ENCODE measurements at regions not wholly inside any gene's neighbourhood (a gene's known extent, or its start where the extent isn't known, plus 50 kb on each side); places are given as distances from the start of the nearest gene placed in this dataset.

DNA sequence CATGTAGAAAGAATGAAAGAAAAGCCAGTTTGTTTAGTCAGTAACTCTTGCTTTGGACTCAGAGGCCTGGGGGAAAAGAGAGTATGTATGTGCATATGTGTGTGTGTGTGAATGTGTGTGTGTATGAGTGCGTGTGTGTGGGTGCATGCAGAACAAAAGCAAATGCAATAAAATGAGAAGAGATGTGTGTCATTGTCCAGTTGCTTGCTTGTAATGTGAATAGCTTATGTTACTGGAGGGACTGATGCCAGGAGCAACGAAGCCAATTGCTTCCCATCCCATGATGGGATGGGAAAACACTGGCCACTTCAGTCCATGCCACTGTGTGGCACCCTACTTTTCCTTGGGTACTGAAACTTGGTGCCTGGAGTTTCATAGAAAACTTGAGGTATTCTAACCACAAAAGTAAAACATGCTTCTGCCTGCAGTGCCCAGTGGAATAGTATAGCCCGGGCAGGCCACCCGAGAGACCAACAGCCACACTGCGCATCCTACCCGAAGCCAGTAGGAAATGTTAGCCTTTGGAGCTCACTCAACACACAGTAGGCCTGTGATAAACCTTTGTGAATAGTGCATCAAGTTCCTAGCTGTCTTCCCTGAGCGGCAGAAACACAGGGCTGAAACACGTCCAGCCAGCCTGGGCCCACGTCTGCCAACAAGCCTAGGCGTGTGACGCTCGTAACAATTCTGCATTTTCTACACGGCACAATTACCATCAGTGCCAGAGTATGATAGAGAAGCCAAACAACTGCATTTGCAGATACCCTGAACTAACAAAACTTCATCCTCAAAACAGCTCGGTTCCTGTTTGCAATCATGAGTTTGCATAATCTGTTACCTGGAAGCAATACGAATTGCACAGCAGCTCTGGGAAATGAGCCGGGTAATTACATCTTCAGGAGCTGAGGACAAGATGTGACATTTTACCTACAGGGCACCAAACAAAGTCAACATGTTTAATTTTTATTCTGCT is 198.1 kb downstream of the SYK start:
- no peak for DNase-seq (ENCODE audit: insufficient read length, low spot score, missing footprints)
- Histone ChIP-seq H3K79me2 (ENCODE audit: insufficient read depth, low read length) (no peaks in the 10 kb centered on the region), H3K27ac (ENCODE audit: low read depth, low read length) (no peak overlapping the region)

DNA sequence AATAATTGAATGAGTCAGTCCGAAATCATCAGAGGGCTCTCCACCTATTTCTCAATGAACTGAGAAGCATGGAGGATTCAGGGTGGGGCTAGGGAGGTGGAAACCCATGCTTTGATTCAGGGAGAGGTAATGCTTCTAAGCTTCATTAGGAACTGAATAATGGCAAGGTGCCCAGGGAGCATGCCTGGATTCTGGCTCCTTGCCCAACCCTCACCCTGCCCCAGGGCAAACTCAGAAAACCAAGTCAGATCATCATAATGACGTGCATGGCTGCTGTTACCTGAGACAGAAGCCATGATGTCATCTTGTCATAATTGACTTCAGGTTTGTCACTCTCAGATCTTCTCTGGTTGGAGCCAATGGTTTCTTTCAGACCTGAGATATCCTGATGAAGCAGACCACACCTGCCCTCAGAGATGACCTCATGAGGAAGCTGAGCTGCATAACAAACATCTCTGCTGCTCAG is 199.6 kb downstream of the SYK start:
- TF ChIP-seq, protein P1, sequence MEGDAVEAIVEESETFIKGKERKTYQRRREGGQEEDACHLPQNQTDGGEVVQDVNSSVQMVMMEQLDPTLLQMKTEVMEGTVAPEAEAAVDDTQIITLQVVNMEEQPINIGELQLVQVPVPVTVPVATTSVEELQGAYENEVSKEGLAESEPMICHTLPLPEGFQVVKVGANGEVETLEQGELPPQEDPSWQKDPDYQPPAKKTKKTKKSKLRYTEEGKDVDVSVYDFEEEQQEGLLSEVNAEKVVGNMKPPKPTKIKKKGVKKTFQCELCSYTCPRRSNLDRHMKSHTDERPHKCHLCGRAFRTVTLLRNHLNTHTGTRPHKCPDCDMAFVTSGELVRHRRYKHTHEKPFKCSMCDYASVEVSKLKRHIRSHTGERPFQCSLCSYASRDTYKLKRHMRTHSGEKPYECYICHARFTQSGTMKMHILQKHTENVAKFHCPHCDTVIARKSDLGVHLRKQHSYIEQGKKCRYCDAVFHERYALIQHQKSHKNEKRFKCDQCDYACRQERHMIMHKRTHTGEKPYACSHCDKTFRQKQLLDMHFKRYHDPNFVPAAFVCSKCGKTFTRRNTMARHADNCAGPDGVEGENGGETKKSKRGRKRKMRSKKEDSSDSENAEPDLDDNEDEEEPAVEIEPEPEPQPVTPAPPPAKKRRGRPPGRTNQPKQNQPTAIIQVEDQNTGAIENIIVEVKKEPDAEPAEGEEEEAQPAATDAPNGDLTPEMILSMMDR (IDR thresholded peaks at IDR 0.05; ENCODE audit: extremely low read depth, low read depth, low read length): no peak
- H2AFZ ChIP-seq (ENCODE audit: low read length): no peak overlapping the region
- no peak for DNase-seq (ENCODE audit: insufficient read length, low spot score, missing footprints)
- no peaks in the 10 kb centered on the region for H3K79me2 ChIP-seq (ENCODE audit: insufficient read depth, low read length)
- peaks cover 16% of the 10 kb centered on the region for H3K4me1 ChIP-seq (ENCODE audit: insufficient read depth, low read length)
- H4K20me1 ChIP-seq (ENCODE audit: insufficient read depth, low read length): no peaks in the 10 kb centered on the region
- H3K4me2 ChIP-seq (ENCODE audit: insufficient read depth, low read length): no peak overlapping the region
- no peak overlapping the region for H3K4me3 ChIP-seq (ENCODE audit: insufficient read depth, low read length)
- no peaks in the 10 kb centered on the region for H3K9me3 ChIP-seq (ENCODE audit: low read depth, low read length)
- no peaks in the 10 kb centered on the region for H3K27me3 ChIP-seq (ENCODE audit: insufficient read depth, low read length)
- no peak overlapping the region for H3K27ac ChIP-seq (ENCODE audit: low read depth, low read length)
- no peaks in the 10 kb centered on the region for H3K36me3 ChIP-seq (ENCODE audit: insufficient read depth, low read length)

More for the DNA sequence above, 198.1 kb downstream of the SYK start:
- no peaks in the 10 kb centered on the region for H3K27me3 ChIP-seq (ENCODE audit: insufficient read depth, low read length)
- peaks cover 16% of the 10 kb centered on the region for H3K4me1 ChIP-seq (ENCODE audit: insufficient read depth, low read length)
- no peak overlapping the region for H3K4me2 ChIP-seq (ENCODE audit: insufficient read depth, low read length)
- H2AFZ ChIP-seq (ENCODE audit: low read length): no peak overlapping the region
- no peak overlapping the region for H3K4me3 ChIP-seq (ENCODE audit: insufficient read depth, low read length)
- no peaks in the 10 kb centered on the region for H3K36me3 ChIP-seq (ENCODE audit: insufficient read depth, low read length)
- H4K20me1 ChIP-seq (ENCODE audit: insufficient read depth, low read length): no peaks in the 10 kb centered on the region
- no peaks in the 10 kb centered on the region for H3K9me3 ChIP-seq (ENCODE audit: low read depth, low read length)
- TF ChIP-seq, protein P1 (IDR thresholded peaks at IDR 0.05; ENCODE audit: extremely low read depth, low read depth, low read length): no peak

DNA sequence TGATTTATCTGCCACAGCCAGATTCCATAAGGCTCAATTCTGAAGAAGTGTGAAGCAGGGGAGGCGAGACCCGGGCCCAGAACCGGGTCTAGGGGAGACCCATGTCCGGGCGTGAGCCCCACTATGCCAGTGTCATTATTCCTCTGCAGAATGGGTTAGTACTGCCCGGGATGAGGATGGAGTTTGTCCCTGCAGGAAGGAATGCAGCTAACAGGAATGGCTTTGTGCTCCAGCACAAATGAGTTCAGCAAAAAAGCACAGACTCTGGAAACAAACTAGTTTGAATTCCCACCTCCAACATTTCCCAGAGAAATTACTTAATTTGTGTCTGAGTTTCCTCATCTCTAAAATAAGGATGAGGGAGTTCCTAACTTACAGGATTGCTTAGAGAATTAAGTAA is 202.9 kb downstream of the SYK start:
- H4K20me1 ChIP-seq (ENCODE audit: insufficient read depth, low read length): no peaks in the 10 kb centered on the region
- no peak overlapping the region for H2AFZ ChIP-seq (ENCODE audit: low read length)
- peaks cover 6% of the 10 kb centered on the region for H3K4me1 ChIP-seq (ENCODE audit: insufficient read depth, low read length)
- no peaks in the 10 kb centered on the region for H3K36me3 ChIP-seq (ENCODE audit: insufficient read depth, low read length)
- no peak overlapping the region for H3K4me2 ChIP-seq (ENCODE audit: insufficient read depth, low read length)
- no peaks in the 10 kb centered on the region for H3K27me3 ChIP-seq (ENCODE audit: insufficient read depth, low read length)
- no peak for DNase-seq (ENCODE audit: insufficient read length, low spot score, missing footprints)
- H3K79me2 ChIP-seq (ENCODE audit: insufficient read depth, low read length): no peaks in the 10 kb centered on the region
- TF ChIP-seq, protein P1 (IDR thresholded peaks at IDR 0.05; ENCODE audit: extremely low read depth, low read depth, low read length): peak; percentile 17
- no peaks in the 10 kb centered on the region for H3K9me3 ChIP-seq (ENCODE audit: low read depth, low read length)
- no peak overlapping the region for H3K4me3 ChIP-seq (ENCODE audit: insufficient read depth, low read length)
- H3K27ac ChIP-seq (ENCODE audit: low read depth, low read length): no peak overlapping the region

DNA sequence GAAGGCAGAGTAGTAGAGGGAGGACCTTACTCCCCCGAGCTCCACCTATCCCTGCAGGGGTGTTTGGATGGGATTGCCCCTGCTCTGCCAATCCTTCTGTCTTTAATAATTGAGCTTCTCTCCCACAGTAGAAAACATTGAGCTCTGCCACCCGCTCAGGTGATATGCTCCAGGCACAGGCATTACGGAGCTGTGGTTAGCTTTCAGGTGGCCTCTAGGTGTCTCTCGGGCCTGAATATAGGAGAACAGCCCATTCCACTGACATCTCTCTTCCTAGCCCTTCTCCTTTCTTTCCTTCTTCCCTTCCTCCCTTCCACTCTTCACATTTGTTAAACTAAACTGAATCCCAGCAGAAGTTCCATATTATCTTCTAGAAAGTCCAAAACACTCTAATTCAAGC is 203.4 kb downstream of the SYK start:
- H4K20me1 ChIP-seq (ENCODE audit: insufficient read depth, low read length): no peaks in the 10 kb centered on the region
- no peak overlapping the region for H2AFZ ChIP-seq (ENCODE audit: low read length)
- H3K4me3 ChIP-seq (ENCODE audit: insufficient read depth, low read length): no peak overlapping the region
- H3K4me1 ChIP-seq (ENCODE audit: insufficient read depth, low read length): peaks cover 4% of the 10 kb centered on the region
- H3K4me2 ChIP-seq (ENCODE audit: insufficient read depth, low read length): no peak overlapping the region
- no peaks in the 10 kb centered on the region for H3K79me2 ChIP-seq (ENCODE audit: insufficient read depth, low read length)
- H3K27ac ChIP-seq (ENCODE audit: low read depth, low read length): no peak overlapping the region
- H3K27me3 ChIP-seq (ENCODE audit: insufficient read depth, low read length): no peaks in the 10 kb centered on the region
- no peaks in the 10 kb centered on the region for H3K9me3 ChIP-seq (ENCODE audit: low read depth, low read length)
- DNase-seq (ENCODE audit: insufficient read length, low spot score, missing footprints): no peak
- no peaks in the 10 kb centered on the region for H3K36me3 ChIP-seq (ENCODE audit: insufficient read depth, low read length)
- TF ChIP-seq, protein P1 (IDR thresholded peaks at IDR 0.05; ENCODE audit: extremely low read depth, low read depth, low read length): no peak

All from osteoblast (primary cell).